GM18870 (cell line): ENCODE measurements at regions not wholly inside any gene's neighbourhood (a gene's known extent, or its start where the extent isn't known, plus 50 kb on each side); places are given as distances from the start of the nearest gene placed in this dataset.

Experiments used
- ATAC-seq: cut with Tn5 transposase; IDR thresholded peaks from one replicate; pipeline ENCODE4 v1.9.1; 2021; ENCODE audit warnings: moderate library complexity; ENCODE audit not compliant: unreplicated experiment

- ATAC-seq, result peak; percentile 100
These were observed 302.2 kb downstream of the ZNF608 start for GRCh38 chr5:124444147-124444775.

GRCh38 chr5:124440471-124440870 is 306.0 kb downstream of the ZNF608 start:
- ATAC-seq, result no peak

- ATAC-seq, result no peak
These were observed 306.8 kb downstream of the ZNF608 start for GRCh38 chr5:124439609-124440008.

GRCh38 chr5:124438903-124439281 is 307.5 kb downstream of the ZNF608 start:
- no peak for ATAC-seq

- no peak for ATAC-seq
These were observed 308.2 kb downstream of the ZNF608 start for GRCh38 chr5:124438026-124438902.

- no peak for ATAC-seq
These were observed 310.1 kb downstream of the ZNF608 start for GRCh38 chr5:124436294-124436693.

- no peak for ATAC-seq
These were observed 313.3 kb downstream of the ZNF608 start for GRCh38 chr5:124433170-124433569.

GRCh38 chr5:124421584-124421983 is 324.9 kb downstream of the ZNF608 start:
- no peak for ATAC-seq

- ATAC-seq, result no peak
These were observed 325.5 kb downstream of the ZNF608 start for GRCh38 chr5:124420952-124421351.

GRCh38 chr5:124419531-124419930 is 326.9 kb downstream of the ZNF608 start:
- no peak for ATAC-seq

GRCh38 chr5:124418390-124418789 is 328.0 kb downstream of the ZNF608 start:
- no peak for ATAC-seq

GRCh38 chr5:124417196-124417595 is 329.2 kb downstream of the ZNF608 start:
- no peak for ATAC-seq

GRCh38 chr5:124416627-124417026 is 329.8 kb downstream of the ZNF608 start:
- no peak for ATAC-seq

- no peak for ATAC-seq
These were observed 331.5 kb downstream of the ZNF608 start for GRCh38 chr5:124414973-124415372.

- ATAC-seq, result peak; percentile 95
These were observed 335.6 kb downstream of the ZNF608 start for GRCh38 chr5:124410539-124411488.

- ATAC-seq, result no peak
These were observed 337.5 kb downstream of the ZNF608 start for GRCh38 chr5:124408738-124409453.

- no peak for ATAC-seq
These were observed 341.6 kb downstream of the ZNF608 start for GRCh38 chr5:124404796-124405195.

- no peak for ATAC-seq
These were observed 343.2 kb downstream of the ZNF608 start for GRCh38 chr5:124403281-124403680.

GRCh38 chr5:124402144-124402581 is 344.3 kb downstream of the ZNF608 start:
- no peak for ATAC-seq

- ATAC-seq, result no peak
These were observed 344.8 kb downstream of the ZNF608 start for GRCh38 chr5:124401476-124402143.
